T-helper 2 cell treated with Interferon-gamma antibody and Interleukin-4, amounts not matched to agents 5 μg/mL and 100 μg/mL, for 36 hours (primary cell): ENCODE measurements at regions not wholly inside any gene's neighbourhood (a gene's known extent, or its start where the extent isn't known, plus 50 kb on each side); places are given as distances from the start of the nearest gene placed in this dataset.

Source experiments
- DNase-seq: peaks from one replicate; pipeline ENCODE4 v3.0.0; 2021; ENCODE audit warnings: low spot score
- H3K27ac Mint-ChIP-seq: one replicate; pipeline ENCODE4 v1.8.0; 2021; ENCODE audit warnings: mild to moderate bottlenecking, mixed read lengths
- H3K27me3 Mint-ChIP-seq: one replicate; pipeline ENCODE4 v1.8.0; 2021; ENCODE audit warnings: low read depth, mixed read lengths
- H3K36me3 Mint-ChIP-seq: one replicate; pipeline ENCODE4 v1.8.0; 2021; ENCODE audit warnings: low read depth, mixed read lengths
- H3K4me1 Mint-ChIP-seq: one replicate; pipeline ENCODE4 v1.8.0; 2021; ENCODE audit warnings: low read depth, mixed read lengths
- H3K4me3 Mint-ChIP-seq: one replicate; pipeline ENCODE4 v1.8.0; 2022; ENCODE audit warnings: mild to moderate bottlenecking, moderate library complexity, mixed read lengths
- H3K9me3 Mint-ChIP-seq: one replicate; pipeline ENCODE4 v1.8.0; 2021; ENCODE audit warnings: mixed read lengths

DNA sequence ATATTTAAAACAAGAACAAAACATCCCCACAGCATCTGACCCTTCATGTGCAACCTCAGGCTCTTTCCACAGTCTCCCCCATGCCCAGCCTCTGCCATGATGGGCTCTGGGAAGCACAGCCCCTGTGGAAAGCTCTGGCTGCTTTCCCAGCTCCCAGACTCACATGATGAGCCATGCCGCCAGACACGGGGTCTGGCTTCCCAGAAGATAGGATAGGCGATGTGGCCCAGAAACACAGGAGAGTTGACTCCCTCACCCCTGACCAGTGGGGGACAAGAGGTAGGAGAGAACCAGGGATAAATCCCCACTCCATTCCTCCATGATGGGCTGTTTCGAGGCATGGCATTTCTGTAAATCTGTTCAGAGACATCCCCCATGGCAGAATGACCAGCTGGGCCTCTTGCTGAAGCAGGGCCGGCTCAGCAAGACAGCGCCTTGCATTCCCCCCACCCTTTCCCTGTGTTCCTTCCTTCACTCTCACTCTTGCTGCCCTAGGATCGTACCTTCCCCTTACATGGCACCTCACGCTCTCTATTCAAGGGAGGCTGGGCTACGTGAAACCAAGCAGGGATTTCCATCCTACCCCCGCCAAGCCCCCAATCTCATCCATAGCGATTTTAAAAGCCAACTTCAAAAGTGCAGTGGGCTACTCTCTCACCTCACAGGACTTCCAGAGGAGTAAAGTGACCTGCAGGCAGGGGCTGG, 192.4 kb downstream of the ABHD5 start:
- Mint-ChIP-seq H3K27ac (no peak overlapping the region), H3K9me3 (no peaks in the 10 kb centered on the region), H3K4me1 (no peaks in the 10 kb centered on the region), H3K27me3 (peaks cover 8% of the 10 kb centered on the region), H3K4me3 (no peak overlapping the region), H3K36me3 (no peaks in the 10 kb centered on the region)
- no peak for DNase-seq

DNA sequence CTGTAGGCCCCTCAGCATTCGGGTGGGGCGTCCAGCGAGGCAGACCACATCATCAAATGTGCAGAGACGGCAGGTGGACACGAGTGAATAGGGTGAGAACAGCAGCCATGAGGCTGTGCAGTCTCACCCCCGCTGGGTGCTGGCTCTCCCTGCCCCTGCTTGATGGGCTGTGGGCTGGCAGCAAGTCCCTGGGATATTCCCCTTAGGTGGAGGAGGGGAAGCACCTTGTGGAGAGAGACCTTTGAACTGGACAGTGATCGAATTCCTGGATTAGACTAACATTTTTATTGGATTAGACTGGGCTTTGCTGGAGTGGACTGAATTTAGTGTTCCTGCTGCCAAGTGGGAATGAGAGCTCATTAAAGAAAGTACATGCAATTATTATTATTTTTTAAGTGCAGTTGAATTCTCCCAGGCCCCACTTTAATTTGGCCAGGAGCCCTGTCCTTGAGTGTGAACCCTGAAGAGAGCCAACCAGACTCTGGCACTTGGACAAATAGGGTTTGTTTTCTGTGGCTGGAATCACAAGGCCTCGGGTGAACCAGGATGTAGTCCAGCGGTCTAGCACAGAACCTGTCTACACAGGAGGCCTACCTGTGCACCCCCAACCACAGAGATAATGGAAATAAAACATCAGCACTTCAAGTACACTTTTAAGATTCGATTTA, 193.1 kb downstream of the ABHD5 start:
- DNase-seq = no peak
- Mint-ChIP-seq H3K4me3 (no peak overlapping the region), H3K27ac (no peak overlapping the region), H3K36me3 (no peaks in the 10 kb centered on the region), H3K9me3 (no peaks in the 10 kb centered on the region), H3K27me3 (peaks cover 12% of the 10 kb centered on the region), H3K4me1 (no peaks in the 10 kb centered on the region)

DNA sequence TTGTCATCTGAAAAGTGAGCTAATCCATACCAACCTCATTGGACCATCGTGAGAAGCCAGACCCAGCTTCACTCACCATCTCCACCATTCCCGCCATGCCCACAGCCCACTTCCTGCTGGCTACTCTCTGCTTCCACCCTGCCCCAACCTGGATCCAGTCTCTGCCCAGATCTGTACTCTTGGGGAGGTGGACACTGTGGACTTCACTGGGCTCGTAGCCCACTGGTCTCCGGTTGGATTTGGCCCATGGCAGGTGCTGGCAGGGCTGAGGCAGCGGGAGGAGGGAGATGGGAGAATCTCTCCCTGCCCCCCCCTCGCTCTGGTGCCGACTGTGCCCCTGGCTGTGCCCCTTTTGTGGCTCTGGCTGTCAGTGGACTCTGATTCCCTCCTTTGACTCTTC, 193.8 kb downstream of the ABHD5 start:
- Mint-ChIP-seq H3K36me3 (no peaks in the 10 kb centered on the region), H3K27me3 (peaks cover 15% of the 10 kb centered on the region), H3K4me3 (no peak overlapping the region), H3K4me1 (no peaks in the 10 kb centered on the region), H3K9me3 (no peaks in the 10 kb centered on the region), H3K27ac (no peak overlapping the region)
- DNase-seq = no peak

DNA sequence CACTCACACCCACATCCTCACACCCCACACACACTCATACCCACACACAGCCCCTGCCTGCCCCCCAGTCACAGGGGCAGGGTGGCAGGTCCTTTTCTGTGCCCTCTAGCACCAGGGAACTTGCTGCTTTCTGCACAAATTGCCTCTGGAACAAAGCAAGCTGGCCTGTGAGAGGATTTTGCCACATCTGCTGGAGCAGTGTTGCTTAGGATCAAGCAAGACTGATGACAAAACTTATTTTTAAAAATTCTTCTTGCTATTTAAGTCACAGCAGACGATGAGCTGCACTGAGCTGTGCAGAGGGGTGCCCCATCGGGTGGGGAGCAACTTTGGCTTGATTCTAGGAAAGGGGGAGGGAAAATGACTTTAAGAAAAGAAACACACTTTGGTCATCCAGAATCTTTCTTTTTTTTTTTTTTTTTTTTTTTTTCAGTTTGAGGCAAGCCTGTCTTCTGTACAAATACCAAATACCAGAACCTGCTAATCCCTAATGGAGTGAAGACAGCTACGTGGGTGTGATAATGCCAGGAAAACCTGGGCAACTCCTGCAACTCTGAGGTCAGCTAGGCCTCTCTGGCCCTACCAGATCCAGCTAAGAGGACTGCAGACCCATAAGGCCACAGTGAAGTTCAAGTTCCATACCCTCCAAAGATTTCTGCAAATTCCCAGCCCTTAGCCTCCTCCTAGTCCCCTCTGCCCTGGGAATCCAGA, 195.3 kb downstream of the ABHD5 start:
- DNase-seq = no peak

DNA sequence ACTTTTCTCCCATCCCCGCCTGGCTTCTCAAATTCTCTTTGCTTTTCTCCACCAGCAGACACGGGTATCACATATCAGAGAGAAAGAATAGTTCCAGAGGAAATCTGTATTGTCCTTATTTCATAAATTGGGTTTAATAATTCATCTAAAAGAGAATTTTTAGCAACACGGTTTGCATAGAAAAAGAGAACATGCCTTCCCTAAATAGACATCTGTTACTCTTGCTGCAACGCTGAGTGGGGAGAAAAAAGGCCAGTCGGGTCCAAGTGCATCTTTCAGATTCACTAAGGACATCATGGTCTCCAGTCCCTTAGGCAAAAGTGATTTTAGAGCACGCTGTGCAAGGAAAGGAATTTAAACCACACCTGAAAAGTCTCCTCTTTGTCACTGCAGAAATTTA, 201.3 kb downstream of the ABHD5 start:
- H3K4me1 Mint-ChIP-seq = no peaks in the 10 kb centered on the region
- no peak for DNase-seq
- no peaks in the 10 kb centered on the region for H3K9me3 Mint-ChIP-seq
- H3K27ac Mint-ChIP-seq = no peak overlapping the region
- H3K36me3 Mint-ChIP-seq = no peaks in the 10 kb centered on the region
- peaks cover 61% of the 10 kb centered on the region for H3K27me3 Mint-ChIP-seq
- no peak overlapping the region for H3K4me3 Mint-ChIP-seq

More for the DNA sequence above, 195.3 kb downstream of the ABHD5 start:
- Mint-ChIP-seq H3K27ac (no peak overlapping the region), H3K4me1 (no peaks in the 10 kb centered on the region), H3K4me3 (no peak overlapping the region), H3K36me3 (no peaks in the 10 kb centered on the region), H3K27me3 (peaks cover 21% of the 10 kb centered on the region), H3K9me3 (no peaks in the 10 kb centered on the region)

DNA sequence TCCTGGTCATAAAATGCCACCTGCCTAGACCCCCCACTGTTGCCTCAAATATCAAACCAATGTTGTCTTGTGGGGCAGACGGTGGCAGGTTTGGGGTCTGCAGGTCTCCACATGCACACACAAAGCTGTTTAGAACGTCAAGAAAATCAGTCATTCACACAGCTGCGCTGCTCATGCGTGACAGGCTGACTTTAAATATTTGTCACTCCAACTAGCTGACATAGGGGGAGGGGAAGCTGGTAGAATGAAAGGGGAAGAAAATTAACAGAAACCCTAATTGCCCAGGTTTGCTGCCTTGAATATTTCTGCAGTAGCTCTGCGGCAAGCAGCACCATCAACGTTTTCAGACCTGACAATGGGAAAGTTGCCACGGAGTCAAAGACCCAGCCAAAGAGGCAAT, 201.8 kb downstream of the ABHD5 start:
- DNase-seq = no peak
- peaks cover 59% of the 10 kb centered on the region for H3K27me3 Mint-ChIP-seq
- H3K4me3 Mint-ChIP-seq = no peak overlapping the region
- H3K9me3 Mint-ChIP-seq = no peaks in the 10 kb centered on the region
- no peaks in the 10 kb centered on the region for H3K36me3 Mint-ChIP-seq
- no peaks in the 10 kb centered on the region for H3K4me1 Mint-ChIP-seq
- H3K27ac Mint-ChIP-seq = no peak overlapping the region

DNA sequence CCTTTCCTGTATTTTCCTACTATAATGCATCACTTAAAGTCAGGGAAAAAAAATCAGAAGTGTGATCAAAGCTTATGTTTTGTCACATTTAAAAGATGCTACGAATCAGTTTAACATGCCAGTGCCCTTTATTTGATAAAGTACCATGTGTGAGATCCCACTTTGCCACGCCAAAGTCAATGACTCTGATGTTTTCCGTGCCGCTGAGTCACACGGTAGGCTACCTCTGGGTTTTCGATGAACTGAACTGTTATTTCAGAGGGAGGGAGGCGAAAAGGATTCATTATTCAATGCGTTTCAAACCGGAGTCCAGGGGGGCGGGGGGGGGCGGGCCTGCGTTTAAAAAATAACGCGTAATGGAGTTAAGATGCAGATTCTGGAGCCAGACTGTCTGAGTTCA, 203.0 kb downstream of the ABHD5 start:
- H3K27me3 Mint-ChIP-seq = peaks cover 54% of the 10 kb centered on the region

DNA sequence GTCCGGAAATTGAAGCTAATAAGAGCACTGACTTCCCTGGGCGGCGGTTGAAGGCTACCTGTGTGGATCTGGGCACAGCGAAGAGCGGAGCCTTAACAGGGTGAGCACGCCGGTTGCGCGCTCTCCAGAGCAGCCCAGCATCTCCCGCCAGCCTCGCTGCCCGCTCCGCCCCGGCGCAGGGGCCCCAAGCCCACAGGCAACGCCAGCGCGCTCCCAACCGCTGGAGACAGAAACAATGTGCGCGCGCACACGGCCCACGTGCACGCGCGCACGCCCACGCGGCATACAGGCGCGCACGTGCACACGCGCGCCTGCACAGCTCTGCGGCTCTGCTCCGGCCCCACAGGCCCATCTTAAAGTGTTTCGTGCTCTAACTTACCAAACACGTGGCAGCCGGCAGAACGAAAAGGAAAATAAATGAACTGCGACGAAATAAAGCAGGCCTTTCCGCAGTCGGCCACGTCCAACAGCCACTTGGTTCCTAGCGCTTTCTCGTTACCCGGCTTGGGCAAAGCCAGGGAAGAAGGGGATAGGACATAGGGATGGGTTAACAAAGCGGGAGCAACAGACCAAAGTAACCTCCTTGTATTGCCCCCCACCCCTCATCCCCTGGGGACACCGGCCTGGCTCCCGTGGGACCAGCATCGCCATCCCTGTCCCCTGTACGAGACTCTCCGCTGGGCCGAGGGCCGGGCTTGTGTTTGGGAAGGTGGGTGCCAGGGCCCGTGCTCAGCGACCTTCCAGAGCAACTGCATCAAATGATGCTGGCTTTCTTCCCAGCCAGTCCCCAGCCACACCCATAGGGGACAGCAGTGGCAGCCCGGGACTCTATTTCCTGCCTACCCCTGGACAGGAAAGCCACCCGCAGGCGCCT, 203.7 kb downstream of the ABHD5 start:
- Mint-ChIP-seq H3K4me3 (peak overlapping the region; percentile 66), H3K36me3 (no peaks in the 10 kb centered on the region), H3K27me3 (peaks cover 53% of the 10 kb centered on the region), H3K27ac (no peak overlapping the region), H3K9me3 (no peaks in the 10 kb centered on the region), H3K4me1 (no peaks in the 10 kb centered on the region)
- DNase-seq = peak; percentile 14

More for the DNA sequence above, 203.0 kb downstream of the ABHD5 start:
- Mint-ChIP-seq H3K4me1 (no peaks in the 10 kb centered on the region), H3K4me3 (peak overlapping the region; percentile 66), H3K9me3 (no peaks in the 10 kb centered on the region), H3K27ac (no peak overlapping the region), H3K36me3 (no peaks in the 10 kb centered on the region)
- no peak for DNase-seq

DNA sequence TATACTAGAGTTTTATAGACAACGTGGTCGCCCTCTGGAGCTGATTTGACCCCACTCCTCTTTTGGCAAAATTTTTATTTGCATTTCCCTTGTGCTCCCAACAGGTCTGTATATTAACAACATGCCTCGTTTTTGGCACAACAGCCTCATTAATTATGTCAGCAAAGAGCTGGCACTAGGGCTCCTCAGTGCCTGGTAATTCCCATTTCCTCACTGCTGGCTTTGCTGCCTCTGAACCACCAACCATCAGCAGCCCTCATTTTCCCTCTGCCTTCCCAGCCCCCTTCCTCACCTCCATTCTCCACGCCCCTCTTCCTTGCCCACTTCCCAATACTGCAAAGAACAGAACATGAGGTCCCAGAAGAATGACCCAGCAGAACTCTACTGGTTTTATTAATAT, 204.8 kb downstream of the ABHD5 start:
- Mint-ChIP-seq H3K4me1 (no peaks in the 10 kb centered on the region), H3K9me3 (no peaks in the 10 kb centered on the region), H3K4me3 (no peak overlapping the region), H3K27me3 (peaks cover 48% of the 10 kb centered on the region), H3K27ac (no peak overlapping the region), H3K36me3 (no peaks in the 10 kb centered on the region)
- DNase-seq = no peak

DNA sequence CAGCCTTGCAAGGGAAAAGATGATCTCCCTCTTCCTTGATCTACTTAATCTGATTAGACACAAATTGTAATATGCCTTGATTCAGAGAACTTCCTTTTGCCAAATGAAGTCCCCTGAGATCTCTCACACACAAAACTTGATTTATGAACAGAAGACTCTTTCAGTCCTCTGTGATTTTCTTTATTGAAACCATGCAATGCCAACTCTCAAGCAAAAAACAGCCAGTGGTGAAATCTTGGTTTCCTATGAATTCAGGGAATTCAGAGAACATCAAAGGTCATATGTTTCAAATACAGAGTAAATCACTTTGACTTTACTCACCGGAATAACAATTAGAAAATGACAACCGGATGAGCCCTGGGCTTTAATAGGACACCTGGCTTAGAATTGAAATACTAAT, 211.7 kb downstream of the ABHD5 start:
- DNase-seq = no peak
- no peaks in the 10 kb centered on the region for H3K4me1 Mint-ChIP-seq
- H3K4me3 Mint-ChIP-seq = no peak overlapping the region
- no peaks in the 10 kb centered on the region for H3K36me3 Mint-ChIP-seq
- no peak overlapping the region for H3K27ac Mint-ChIP-seq
- H3K9me3 Mint-ChIP-seq = no peaks in the 10 kb centered on the region
- H3K27me3 Mint-ChIP-seq = peaks cover 17% of the 10 kb centered on the region

DNA sequence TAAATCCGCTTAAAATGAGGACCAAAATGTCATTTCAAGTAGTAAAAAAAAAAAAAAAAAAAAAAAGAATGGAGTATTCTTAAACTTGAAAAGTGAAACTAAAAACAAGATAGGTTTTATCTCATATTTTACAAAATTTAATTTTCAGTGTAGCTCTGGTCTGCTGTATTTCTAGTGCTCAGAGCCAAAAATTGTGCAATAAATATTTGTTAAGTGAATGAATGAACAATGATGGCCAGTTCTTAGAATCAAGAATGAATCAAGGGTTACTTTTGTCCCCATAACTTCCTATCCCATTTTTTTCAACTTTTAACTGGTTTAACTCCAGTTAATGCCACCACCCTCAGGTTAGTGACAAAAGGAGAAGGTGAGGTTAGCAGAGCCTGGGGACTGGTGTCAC, 214.4 kb downstream of the ABHD5 start:
- Mint-ChIP-seq H3K4me3 (no peak overlapping the region), H3K36me3 (no peaks in the 10 kb centered on the region), H3K27ac (no peak overlapping the region), H3K27me3 (peaks cover 9% of the 10 kb centered on the region), H3K4me1 (no peaks in the 10 kb centered on the region), H3K9me3 (no peaks in the 10 kb centered on the region)
- no peak for DNase-seq

DNA sequence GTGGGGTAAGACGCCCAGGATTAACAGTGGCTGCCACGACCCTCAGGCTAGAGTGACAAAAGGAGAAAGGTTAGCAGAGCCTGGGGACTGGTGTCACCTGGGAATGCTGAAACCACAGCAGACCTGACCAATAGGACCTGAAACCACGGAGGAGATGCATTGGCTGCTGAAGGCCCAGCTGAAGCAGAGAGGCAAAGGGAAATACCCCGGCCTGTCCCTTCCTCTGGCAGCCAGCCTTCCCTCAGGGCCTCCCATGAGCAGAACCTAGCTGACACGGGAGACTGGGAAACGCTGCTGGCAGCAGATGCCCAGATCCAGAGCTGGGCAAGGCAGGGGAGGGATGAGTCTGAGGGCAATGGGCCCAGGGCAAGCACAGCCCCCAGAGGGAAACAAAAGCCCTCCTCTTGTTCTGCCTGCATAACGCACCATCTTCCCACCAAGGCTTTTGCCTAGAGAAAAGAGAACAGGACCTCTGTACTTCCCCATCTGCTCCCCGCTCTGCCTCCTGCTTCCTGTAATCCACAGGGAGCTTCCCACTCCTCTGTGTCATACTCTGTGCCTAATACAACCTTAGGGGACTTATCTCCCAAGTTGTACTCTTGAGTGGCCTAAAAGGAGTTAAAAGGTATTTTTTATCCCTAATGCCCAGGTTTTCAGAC, 216.2 kb downstream of the ABHD5 start:
- Mint-ChIP-seq H3K27me3 (peaks cover 9% of the 10 kb centered on the region), H3K36me3 (no peaks in the 10 kb centered on the region), H3K4me3 (no peak overlapping the region), H3K4me1 (no peaks in the 10 kb centered on the region), H3K9me3 (no peaks in the 10 kb centered on the region), H3K27ac (no peak overlapping the region)
- no peak for DNase-seq

DNA sequence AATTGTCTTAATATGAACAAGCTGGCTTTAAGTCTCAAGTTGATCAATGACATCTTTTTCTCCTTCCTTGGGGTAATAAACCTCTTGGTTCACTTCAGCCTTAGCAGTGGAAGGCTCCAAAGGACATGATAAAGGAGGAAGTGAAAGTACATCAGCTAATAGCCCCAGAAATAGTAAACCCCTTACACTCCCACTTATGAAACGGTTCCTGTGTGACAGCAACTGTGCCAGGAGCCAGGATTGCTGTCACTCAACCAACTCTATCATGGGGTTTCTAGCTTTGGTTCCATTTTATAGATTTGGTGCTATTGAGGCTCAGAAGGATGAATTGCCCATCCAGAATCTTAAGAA, 216.7 kb downstream of the ABHD5 start:
- no peaks in the 10 kb centered on the region for H3K36me3 Mint-ChIP-seq
- no peak overlapping the region for H3K4me3 Mint-ChIP-seq
- H3K4me1 Mint-ChIP-seq = no peaks in the 10 kb centered on the region
- no peak overlapping the region for H3K27ac Mint-ChIP-seq
- no peaks in the 10 kb centered on the region for H3K9me3 Mint-ChIP-seq
- no peak for DNase-seq
- H3K27me3 Mint-ChIP-seq = peaks cover 6% of the 10 kb centered on the region
